Amniotic epithelial cell (primary cell): ENCODE measurements at regions not wholly inside any gene's neighbourhood (a gene's known extent, or its start where the extent isn't known, plus 50 kb on each side); places are given as distances from the start of the nearest gene placed in this dataset.
A peak's percentile ranks its signal among the peaks of the same experiment; 100 is the strongest.
"Not testable (repeated sequence)": the region's sequence is repeated elsewhere in the genome, so short reads cannot be mapped to it uniquely, and the experiment has no call there.

Source experiments
- DNase-seq: peaks from one replicate; pipeline ENCODE4 v3.0.0-alpha.2; 2010; ENCODE audit warnings: low read depth

GRCh38 chr20:23151008-23151703 lies 65.0 kb upstream of the CD93 start:
- no peak for DNase-seq

- DNase-seq, result no peak
Measured at GRCh38 chr20:23150304-23151007, 64.3 kb upstream of the CD93 start.

GRCh38 chr20:23149623-23150279 lies 63.6 kb upstream of the CD93 start:
- DNase-seq, result no peak

GRCh38 chr20:23148731-23149570 lies 62.8 kb upstream of the CD93 start:
- no peak for DNase-seq

GRCh38 chr20:23147964-23148730 lies 62.0 kb upstream of the CD93 start:
- DNase-seq, result peak; percentile 85

- no peak for DNase-seq
Measured at GRCh38 chr20:23147647-23147963, 61.5 kb upstream of the CD93 start.

GRCh38 chr20:23146857-23147637 lies 60.9 kb upstream of the CD93 start:
- DNase-seq, result no peak

- DNase-seq, result no peak
Measured at GRCh38 chr20:23146181-23146580, 60.1 kb upstream of the CD93 start.

GRCh38 chr20:23145281-23145700 lies 59.2 kb upstream of the CD93 start:
- peak; percentile 88 for DNase-seq

GRCh38 chr20:23144856-23145255 lies 58.7 kb upstream of the CD93 start:
- DNase-seq, result no peak

- no peak for DNase-seq
Measured at GRCh38 chr20:23143986-23144690, 58.0 kb upstream of the CD93 start.

- peak; percentile 78 for DNase-seq
Measured at GRCh38 chr20:23143098-23143497, 57.0 kb upstream of the CD93 start.

- no peak for DNase-seq
Measured at GRCh38 chr20:23142162-23143050, 56.3 kb upstream of the CD93 start.

- no peak for DNase-seq
Measured at GRCh38 chr20:23141450-23142161, 55.5 kb upstream of the CD93 start.

GRCh38 chr20:23140991-23141390 lies 54.9 kb upstream of the CD93 start:
- DNase-seq, result no peak

GRCh38 chr20:23139984-23140383 lies 53.9 kb upstream of the CD93 start:
- not testable (repeated sequence) for DNase-seq

- no peak for DNase-seq
Measured at GRCh38 chr20:23139524-23139923, 53.4 kb upstream of the CD93 start.

GRCh38 chr20:23138682-23139081 lies 52.6 kb upstream of the CD93 start:
- no peak for DNase-seq

GRCh38 chr20:23138226-23138625 lies 52.1 kb upstream of the CD93 start:
- no peak for DNase-seq
